Epithelial cell of proximal tubule (primary cell): ENCODE measurements at regions not wholly inside any gene's neighbourhood (a gene's known extent, or its start where the extent isn't known, plus 50 kb on each side); places are given as distances from the start of the nearest gene placed in this dataset.
"Not testable (repeated sequence)": the region's sequence is repeated elsewhere in the genome, so short reads cannot be mapped to it uniquely, and the experiment has no call there.

Experiments used
- DNase-seq: peaks from one replicate; pipeline ENCODE4 v3.0.0-alpha.2; 2011; ENCODE audit warnings: low read depth
- H3K4me3 ChIP-seq: 2 replicates; pipeline ENCODE4 v1.5.1; 2011; ENCODE audit warnings: low read depth, mild to moderate bottlenecking, low read length
- TF ChIP-seq, protein P1 (sequence below): conservative IDR thresholded peaks from 2 replicates; pipeline ENCODE4 v1.5.1; 2012; ENCODE audit warnings: low read depth, mild to moderate bottlenecking, low read length

DNA sequence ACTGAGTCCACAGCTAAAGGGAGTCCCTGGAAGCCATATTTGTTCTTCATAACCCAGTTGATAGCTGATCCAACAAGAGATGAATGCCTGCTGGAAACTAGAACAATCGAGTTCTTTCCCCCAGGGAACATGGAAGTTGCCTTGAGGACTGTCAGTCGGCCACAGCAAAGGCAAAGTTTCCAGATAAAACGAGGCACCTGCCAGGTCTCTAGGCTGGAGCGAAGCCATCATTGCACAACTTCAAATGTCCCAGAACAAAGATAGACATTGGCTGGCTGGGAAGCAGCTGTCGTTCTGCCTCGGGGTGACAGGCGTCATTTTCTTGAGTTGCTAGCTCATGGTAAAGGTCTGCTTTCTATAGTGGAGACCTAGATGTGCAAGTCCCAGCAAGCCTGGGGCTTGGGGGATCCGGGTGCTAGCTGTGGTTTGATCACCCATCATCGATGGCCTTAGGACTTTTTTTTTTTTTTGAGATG, 184.4 kb upstream of the ZNF217 start:
- no peak overlapping the region for H3K4me3 ChIP-seq
- TF ChIP-seq, protein P1, sequence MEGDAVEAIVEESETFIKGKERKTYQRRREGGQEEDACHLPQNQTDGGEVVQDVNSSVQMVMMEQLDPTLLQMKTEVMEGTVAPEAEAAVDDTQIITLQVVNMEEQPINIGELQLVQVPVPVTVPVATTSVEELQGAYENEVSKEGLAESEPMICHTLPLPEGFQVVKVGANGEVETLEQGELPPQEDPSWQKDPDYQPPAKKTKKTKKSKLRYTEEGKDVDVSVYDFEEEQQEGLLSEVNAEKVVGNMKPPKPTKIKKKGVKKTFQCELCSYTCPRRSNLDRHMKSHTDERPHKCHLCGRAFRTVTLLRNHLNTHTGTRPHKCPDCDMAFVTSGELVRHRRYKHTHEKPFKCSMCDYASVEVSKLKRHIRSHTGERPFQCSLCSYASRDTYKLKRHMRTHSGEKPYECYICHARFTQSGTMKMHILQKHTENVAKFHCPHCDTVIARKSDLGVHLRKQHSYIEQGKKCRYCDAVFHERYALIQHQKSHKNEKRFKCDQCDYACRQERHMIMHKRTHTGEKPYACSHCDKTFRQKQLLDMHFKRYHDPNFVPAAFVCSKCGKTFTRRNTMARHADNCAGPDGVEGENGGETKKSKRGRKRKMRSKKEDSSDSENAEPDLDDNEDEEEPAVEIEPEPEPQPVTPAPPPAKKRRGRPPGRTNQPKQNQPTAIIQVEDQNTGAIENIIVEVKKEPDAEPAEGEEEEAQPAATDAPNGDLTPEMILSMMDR: no peak
- DNase-seq: no peak

DNA sequence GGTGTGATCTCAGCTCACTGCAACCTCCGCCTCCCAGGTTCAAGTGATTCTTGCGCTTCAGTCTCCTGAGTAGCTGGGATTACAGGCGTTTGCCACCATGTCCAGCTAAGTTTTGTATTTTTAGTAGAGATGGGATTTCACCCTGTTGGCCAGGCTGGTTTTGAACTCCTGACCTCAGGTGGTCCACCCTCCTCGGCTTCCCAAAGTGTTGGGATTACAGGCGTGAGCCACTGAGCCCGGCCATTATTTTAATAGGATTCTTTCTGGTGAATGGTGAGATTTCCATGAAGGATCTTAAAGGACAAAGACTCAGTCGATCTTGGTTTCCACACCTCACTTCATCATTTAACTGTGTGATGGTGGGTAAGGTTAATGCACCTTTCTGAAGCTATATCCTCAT, 183.8 kb upstream of the ZNF217 start:
- not testable (repeated sequence) for DNase-seq

DNA sequence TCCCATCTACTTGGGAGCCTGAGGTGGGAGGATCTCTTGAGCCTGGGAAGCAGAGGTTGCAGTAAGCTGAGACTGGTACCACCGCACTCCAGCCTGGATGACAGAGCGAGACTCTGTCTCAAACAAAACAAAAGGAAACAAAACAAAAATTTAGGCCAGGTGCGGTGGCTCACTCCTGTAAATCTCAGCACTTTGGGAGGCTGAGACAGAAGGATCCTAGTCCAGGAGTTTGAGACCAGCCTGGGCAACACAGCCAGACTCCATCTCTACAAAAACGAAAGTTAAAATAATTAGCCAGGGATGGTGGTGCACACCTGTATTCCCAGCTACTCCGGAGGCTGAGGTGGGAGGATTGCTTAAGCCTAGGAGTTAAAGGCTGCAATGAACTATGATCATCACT, 183.2 kb upstream of the ZNF217 start:
- H3K4me3 ChIP-seq: no peak overlapping the region
- TF ChIP-seq, protein P1: no peak
- DNase-seq: no peak

More for the DNA sequence above, 183.8 kb upstream of the ZNF217 start:
- H3K4me3 ChIP-seq: not testable (repeated sequence)

DNA sequence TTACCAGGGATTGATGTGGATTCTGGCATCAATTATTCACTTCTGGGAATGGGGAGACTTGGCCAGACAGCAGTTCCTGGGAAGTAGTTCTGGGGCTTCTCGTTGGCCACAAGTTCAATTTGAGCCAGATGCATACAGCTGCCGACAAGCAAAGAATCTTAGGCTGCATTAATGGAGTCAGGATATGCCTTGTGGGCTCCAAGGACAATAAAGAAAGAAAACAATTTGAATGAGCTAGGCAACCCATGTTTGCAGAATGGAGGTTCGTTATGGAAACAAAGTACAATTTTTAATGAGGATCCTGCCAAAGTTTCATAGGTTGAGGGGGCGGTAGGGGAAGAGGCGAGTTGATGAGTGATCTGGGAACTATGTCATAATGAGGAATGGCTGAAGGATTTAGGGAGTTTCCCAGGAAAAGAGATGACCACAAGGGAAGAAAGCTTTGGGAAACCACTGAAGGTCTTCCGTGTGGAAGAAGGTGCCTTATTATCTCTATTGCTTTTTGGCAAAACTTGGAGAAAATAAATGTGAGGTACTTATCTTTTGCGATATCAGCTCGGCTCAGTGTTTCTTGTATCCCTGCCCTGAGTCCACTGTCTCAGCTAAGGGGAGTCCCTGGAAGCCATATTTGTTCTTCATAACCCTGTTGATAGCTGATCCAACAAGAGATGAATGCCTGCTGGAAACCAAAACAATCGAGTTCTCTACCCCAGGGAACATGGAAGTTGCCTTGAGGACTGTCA, 181.0 kb upstream of the ZNF217 start:
- no peak overlapping the region for H3K4me3 ChIP-seq
- peak; percentile 88 for DNase-seq
- TF ChIP-seq, protein P1: no peak

DNA sequence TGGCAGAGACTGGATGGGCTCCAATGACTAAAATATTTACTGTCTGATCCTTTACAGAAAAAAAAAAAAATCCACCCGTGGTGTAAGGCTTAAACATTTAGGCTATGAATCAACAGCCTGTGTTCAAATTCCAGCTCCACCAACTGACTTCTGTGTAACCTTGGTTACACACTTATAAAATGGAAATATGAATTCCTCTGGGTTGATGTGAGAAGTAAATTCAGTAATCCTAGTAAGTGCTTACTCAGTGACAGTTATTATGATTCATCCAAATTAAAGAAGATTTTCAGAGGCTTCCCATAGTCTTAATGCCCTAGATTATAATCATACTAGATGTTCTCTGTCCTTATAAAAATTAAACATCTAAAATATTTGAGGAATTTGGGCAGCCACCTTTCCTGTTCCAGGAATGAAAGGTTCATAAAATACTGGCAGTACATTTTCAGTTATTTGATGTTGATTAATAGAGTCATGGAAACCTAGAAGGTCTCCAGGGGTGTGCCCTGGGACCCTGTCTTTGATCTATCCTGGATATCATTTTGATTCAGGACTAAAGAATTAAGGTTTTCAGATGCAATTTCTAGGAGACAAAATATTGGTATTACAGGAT, 180.3 kb upstream of the ZNF217 start:
- no peak overlapping the region for H3K4me3 ChIP-seq
- TF ChIP-seq, protein P1: no peak
- DNase-seq: peak; percentile 40

DNA sequence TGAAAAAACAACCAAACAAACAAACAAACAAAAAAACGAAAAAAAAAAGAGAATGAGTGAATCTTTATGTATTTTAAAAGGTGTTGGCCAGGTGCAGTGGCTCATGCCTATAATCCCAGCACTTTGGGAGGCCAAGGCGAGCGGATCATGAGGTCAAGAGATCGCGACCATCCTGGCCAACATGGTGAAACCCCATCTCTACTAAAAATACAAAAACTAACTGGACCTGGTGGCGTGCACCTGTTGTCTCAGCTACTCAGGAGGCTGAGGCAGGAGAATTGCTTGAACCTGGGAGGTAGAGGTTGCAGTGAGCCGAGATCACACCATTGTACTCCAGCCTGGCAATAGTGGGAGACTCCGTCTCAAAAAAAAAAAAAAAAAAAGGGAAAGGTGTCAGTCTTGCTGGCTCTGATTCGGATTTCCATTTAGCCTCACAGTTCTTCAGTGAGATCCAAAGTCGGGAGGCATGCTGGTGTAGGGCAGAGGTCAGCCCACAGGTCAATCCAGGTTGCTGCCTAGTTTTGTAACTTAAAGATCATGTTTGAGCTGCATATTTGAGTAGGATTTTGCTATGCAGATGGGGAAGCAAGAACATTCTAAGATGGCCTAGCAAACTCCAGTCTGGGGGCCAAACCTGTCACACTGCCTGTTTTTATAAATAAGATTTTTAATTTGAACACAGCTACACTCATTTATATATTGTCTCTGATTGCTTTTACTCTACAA, 179.6 kb upstream of the ZNF217 start:
- not testable (repeated sequence) for H3K4me3 ChIP-seq, DNase-seq

DNA sequence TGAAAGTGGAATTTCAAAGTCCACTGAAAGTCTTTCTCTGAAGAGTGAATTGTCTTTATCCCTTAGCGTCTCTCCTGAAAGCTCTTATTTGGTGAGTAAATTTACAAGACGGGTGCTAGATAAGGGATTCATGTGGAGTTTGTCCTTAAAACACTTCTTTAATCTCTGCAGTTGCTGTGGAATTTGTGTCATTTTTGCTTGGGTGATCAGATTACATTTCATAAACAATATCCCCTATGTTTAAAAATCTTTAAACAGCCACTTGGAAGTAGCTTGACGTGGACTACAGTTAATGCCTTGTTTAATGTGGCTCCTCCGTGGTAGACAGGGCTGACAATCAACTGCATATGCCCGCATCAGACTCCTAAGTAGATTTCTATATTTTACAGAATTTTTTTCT, 175.4 kb upstream of the ZNF217 start:
- TF ChIP-seq, protein P1: no peak
- H3K4me3 ChIP-seq: no peak overlapping the region
- no peak for DNase-seq

DNA sequence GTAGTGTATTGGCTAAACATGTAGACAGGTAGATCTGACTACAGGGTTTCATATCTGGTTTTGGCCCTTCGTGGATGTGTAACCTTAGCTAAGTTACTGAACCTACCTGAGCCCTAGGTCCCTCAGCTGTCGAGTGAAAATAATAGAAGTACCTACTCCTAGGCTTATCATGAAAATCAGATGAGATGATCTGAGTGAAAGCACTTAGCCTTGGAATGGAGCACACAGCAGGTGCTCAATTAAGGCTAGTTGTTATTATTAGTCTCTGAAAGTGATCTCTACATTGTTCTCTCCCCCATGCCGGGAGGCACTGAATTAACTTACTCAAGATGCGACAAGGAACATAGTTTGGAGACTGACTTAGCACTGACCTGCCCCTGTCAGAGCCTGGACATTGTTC, 174.7 kb upstream of the ZNF217 start:
- no peak for DNase-seq
- H3K4me3 ChIP-seq: no peak overlapping the region
- TF ChIP-seq, protein P1: no peak
